ENCODE measurements at regions not wholly inside any gene's neighbourhood (a gene's known extent, or its start where the extent isn't known, plus 50 kb on each side); places are given as distances from the start of the nearest gene placed in this dataset.

GRCh38 chr10:44591911-44592310 is 207.0 kb upstream of the CXCL12 start:
- ATAC-seq = no peak
- Mint-ChIP-seq H3K4me1 (0 out of 2 replicates have a peak, but pooled peaks cover 3% of the 10 kb centered on the region), H3K9me3 (peaks cover 2% of the 10 kb centered on the region; the same call in 1 of the 2 replicates), H3K36me3 (no peaks in the 10 kb centered on the region), H3K4me3 (no peak overlapping the region), H3K27ac (no peak overlapping the region), H3K27me3 (ENCODE audit: low read depth) (no peaks in the 10 kb centered on the region; the same call in 1 of the 2 replicates)
- ChIA-PET CTCF (no interaction called here), POLR2A (no interaction called here)
- TF ChIP-seq TEAD4 (CRISPR knock-in tag; IDR thresholded peaks at IDR 0.05) (no peak), CDX4 (CRISPR knock-in tag; IDR thresholded peaks at IDR 0.05; ENCODE audit: borderline replicate concordance) (no peak), PRDM15 (CRISPR knock-in tag; IDR thresholded peaks at IDR 0.05) (no peak), CBFB (CRISPR knock-in tag; IDR thresholded peaks at IDR 0.05; ENCODE audit: low read depth) (no peak), ETV6 (CRISPR knock-in tag; IDR thresholded peaks at IDR 0.05) (no peak), GRHL2 (CRISPR knock-in tag; IDR thresholded peaks at IDR 0.05; ENCODE audit: insufficient replicate concordance, severe bottlenecking) (no peak), ZNF396 (CRISPR knock-in tag; IDR thresholded peaks at IDR 0.05; ENCODE audit: borderline replicate concordance) (no peak), JUN (CRISPR knock-in tag; IDR thresholded peaks at IDR 0.05) (no peak), ZNF671 (CRISPR knock-in tag; IDR thresholded peaks at IDR 0.05) (no peak)
- DNase-seq (ENCODE audit: low spot score) = no peak

- no peak overlapping the region for H3K27ac Mint-ChIP-seq
- H3K4me1 Mint-ChIP-seq = 0 out of 2 replicates have a peak, but pooled peaks cover 3% of the 10 kb centered on the region
- ATAC-seq (no peak), DNase-seq (ENCODE audit: low spot score) (no peak)
- peaks cover 4% of the 10 kb centered on the region; the same call in 1 of the 2 replicates for H3K9me3 Mint-ChIP-seq
- ChIA-PET POLR2A (no interaction called here), CTCF (no interaction called here)
- no peak overlapping the region for H3K4me3 Mint-ChIP-seq
- no peaks in the 10 kb centered on the region; the same call in 1 of the 2 replicates for H3K27me3 Mint-ChIP-seq (ENCODE audit: low read depth)
- no peaks in the 10 kb centered on the region for H3K36me3 Mint-ChIP-seq
- TF ChIP-seq FOXJ3 (CRISPR knock-in tag; IDR thresholded peaks at IDR 0.05; ENCODE audit: borderline replicate concordance) (no peak), OVOL2 (CRISPR knock-in tag; IDR thresholded peaks at IDR 0.05; ENCODE audit: borderline replicate concordance) (no peak), NR1H2 (CRISPR knock-in tag; IDR thresholded peaks at IDR 0.05) (no peak), NR3C1 (CRISPR knock-in tag; conservative IDR thresholded peaks at IDR 0.05; ENCODE audit: low read depth) (no peak), ZNF423 (CRISPR knock-in tag; IDR thresholded peaks at IDR 0.05) (no peak), TCF7 (CRISPR knock-in tag; IDR thresholded peaks at IDR 0.05; ENCODE audit: low read depth) (no peak), CREM (CRISPR knock-in tag; IDR thresholded peaks at IDR 0.05) (no peak), ZNF425 (CRISPR knock-in tag; conservative IDR thresholded peaks at IDR 0.05) (no peak), CTCF (IDR thresholded peaks at IDR 0.05) (no peak), ZSCAN18 (CRISPR knock-in tag; IDR thresholded peaks at IDR 0.05) (no peak), ARID4B (CRISPR knock-in tag; IDR thresholded peaks at IDR 0.05; ENCODE audit: borderline replicate concordance) (no peak)
Observed at GRCh38 chr10:44593952-44594351, 209.1 kb upstream of the CXCL12 start.
